CD14-positive monocyte (primary cell): ENCODE measurements at regions not wholly inside any gene's neighbourhood (a gene's known extent, or its start where the extent isn't known, plus 50 kb on each side); places are given as distances from the start of the nearest gene placed in this dataset.
A peak's percentile ranks its signal among the peaks of the same experiment; 100 is the strongest.

Source experiments
- DNase-seq, 3 donors: peaks; one replicate each; pipeline ENCODE4 v3.0.0-alpha.2; 2011 to 2022
- H2AFZ ChIP-seq: 2 replicates; pipeline ENCODE4 v1.6.0; 2012; ENCODE audit warnings: mild to moderate bottlenecking, low read depth, low read length, inconsistent platforms; ENCODE audit not compliant: insufficient read depth, poor library complexity, severe bottlenecking
- H3K27ac ChIP-seq, 2 donors: 1 replicate in 1 of 2; 2 replicates in 1 of 2; pipeline ENCODE4 v1.5.1; 2012 to 2013; ENCODE audit warnings: low read length in 2 of 2, control low read depth in 1 of 2, inconsistent platforms in 1 of 2, low read depth in 1 of 2, mild to moderate bottlenecking in 1 of 2
- H3K27me3 ChIP-seq, 2 donors: one replicate each; pipeline versions ENCODE4 v1.6.0 to v1.6.1; 2011 to 2013; ENCODE audit warnings: low read length in 2 of 2; ENCODE audit not compliant: control insufficient read depth in 2 of 2, insufficient read depth in 2 of 2
- H3K36me3 ChIP-seq, 2 donors: replicated peaks in 1 of 2; 1 replicate in 1 of 2; 2 replicates in 1 of 2; pipeline versions ENCODE4 v1.5.1 to v1.6.1; 2012 to 2013; ENCODE audit warnings: low read length in 2 of 2, control low read depth in 1 of 2, inconsistent platforms in 1 of 2, mild to moderate bottlenecking in 1 of 2; ENCODE audit not compliant: insufficient read depth in 2 of 2, control insufficient read depth in 1 of 2
- H3K4me1 ChIP-seq, 2 donors: 1 replicate in 1 of 2; 2 replicates in 1 of 2; pipeline versions ENCODE4 v1.5.1 to v1.6.1; 2012 to 2013; ENCODE audit warnings: low read length in 2 of 2, control low read depth in 1 of 2, inconsistent platforms in 1 of 2, mild to moderate bottlenecking in 1 of 2, moderate library complexity in 1 of 2; ENCODE audit not compliant: insufficient read depth in 2 of 2, control insufficient read depth in 1 of 2
- H3K4me2 ChIP-seq: replicated peaks from 2 replicates; pipeline ENCODE3; 2012; ENCODE audit warnings: low read length, moderate library complexity, mild to moderate bottlenecking; ENCODE audit not compliant: poor library complexity, severe bottlenecking; ENCODE audit errors: extremely low read depth
- H3K4me3 ChIP-seq, 3 experiments: fragments of 200-600 bp in 1 of 3; sonication (generic) in 1 of 3; replicated peaks in 1 of 3; 1 replicate in 2 of 3; 2 replicates in 1 of 3; pipeline ENCODE4 v1.5.1; 2011 to 2013; ENCODE audit warnings: low read length in 3 of 3, mild to moderate bottlenecking in 3 of 3, control low read depth in 2 of 3, low read depth in 2 of 3, inconsistent platforms in 1 of 3, moderate library complexity in 1 of 3
- H3K79me2 ChIP-seq: 2 replicates; pipeline ENCODE4 v1.6.0; 2012; ENCODE audit warnings: mild to moderate bottlenecking, control low read depth, inconsistent platforms, low read length, moderate library complexity; ENCODE audit not compliant: insufficient read depth
- H3K9ac ChIP-seq: 2 replicates; pipeline ENCODE4 v1.6.0; 2017; ENCODE audit warnings: low read length, mild to moderate bottlenecking; ENCODE audit not compliant: insufficient read depth, poor library complexity, severe bottlenecking
- H3K9me3 ChIP-seq, 2 donors: replicated peaks in 1 of 2; 1 replicate in 1 of 2; 2 replicates in 1 of 2; pipeline versions ENCODE4 v1.5.1 to v1.6.1; 2012 to 2013; ENCODE audit warnings: low read length in 2 of 2, control low read depth in 1 of 2; ENCODE audit not compliant: control insufficient read depth in 1 of 2, insufficient read depth in 1 of 2
- H4K20me1 ChIP-seq: 2 replicates; pipeline ENCODE4 v1.6.0; 2012; ENCODE audit warnings: mild to moderate bottlenecking, low read length, control low read depth, moderate library complexity; ENCODE audit not compliant: insufficient read depth
- H3K27ac Mint-ChIP-seq, 7 donors: one replicate each; pipeline ENCODE4 v1.8.0; 2020; ENCODE audit warnings: mild to moderate bottlenecking in 7 of 7, mixed read lengths in 7 of 7, moderate library complexity in 6 of 7, inconsistent platforms in 2 of 7
- H3K27me3 Mint-ChIP-seq, 3 donors: one replicate each; pipeline ENCODE4 v1.8.0; 2021 to 2022; ENCODE audit warnings: low read depth in 3 of 3, mild to moderate bottlenecking in 3 of 3, mixed read lengths in 3 of 3, moderate library complexity in 3 of 3, inconsistent platforms in 1 of 3
- H3K36me3 Mint-ChIP-seq, 2 donors: one replicate each; pipeline ENCODE4 v1.8.0; 2020; ENCODE audit warnings: mixed read lengths in 2 of 2, inconsistent platforms in 1 of 2, mild to moderate bottlenecking in 1 of 2
- H3K4me1 Mint-ChIP-seq: one replicate; pipeline ENCODE4 v1.8.0; 2020; ENCODE audit warnings: mild to moderate bottlenecking, mixed read lengths
- H3K4me3 Mint-ChIP-seq, 2 donors: one replicate each; pipeline ENCODE4 v1.8.0; 2020; ENCODE audit warnings: mild to moderate bottlenecking in 2 of 2, mixed read lengths in 2 of 2, moderate library complexity in 1 of 2
- H3K9me3 Mint-ChIP-seq, 7 donors: one replicate each; pipeline ENCODE4 v1.8.0; 2020 to 2022; ENCODE audit warnings: mixed read lengths in 7 of 7, mild to moderate bottlenecking in 6 of 7, moderate library complexity in 6 of 7, inconsistent platforms in 2 of 7
- WGBS: methylation state at CpG from one replicate; pipeline ENCODE4 v1.1.5; 2013; ENCODE audit warnings: missing lambda C conversion rate; ENCODE audit not compliant: insufficient coverage; 5-methylcytosine and 5-hydroxymethylcytosine counted together
- intact Hi-C, 2 donors: fragments of 100-400 bp; cut with micrococcal nuclease; formaldehyde crosslinking; loops; one replicate each; pipeline versions ENCODE4 v1.15.0 to v1.15.1; 2023
- TF ChIP-seq, protein P1 (sequence below): fragments of 200-600 bp; IDR thresholded peaks from one replicate; pipeline ENCODE4 v1.8.0; 2022; ENCODE audit warnings: antibody characterized with exemption, mild to moderate bottlenecking

GRCh38 chr10:78757344-78757925 lies 311.3 kb upstream of the ZMIZ1 start:
- H4K20me1 ChIP-seq: no peaks in the 10 kb centered on the region
- Mint-ChIP-seq H3K36me3 (peaks cover 0 to 3% of the 10 kb centered on the region in 2 donors), H3K4me3 (no peak overlapping the region), H3K4me1 (peaks cover 64% of the 10 kb centered on the region), H3K27ac (peak overlapping the region; percentile 93 to 97 (median 96)), H3K9me3 (no peaks in the 10 kb centered on the region), H3K27me3 (peaks cover 13 to 14% (median 14%) of the 10 kb centered on the region in 3 donors)
- H3K79me2 ChIP-seq: no peaks in the 10 kb centered on the region
- H3K36me3 ChIP-seq: no peaks in the 10 kb centered on the region
- peaks cover 48 to 62% of the 10 kb centered on the region in 2 donors for H3K4me1 ChIP-seq
- DNase-seq: peak; percentile 47 to 53 (median 52)
- H3K4me2 ChIP-seq: peak overlapping the region; percentile 51
- H3K4me3 ChIP-seq: peak overlapping the region in 1 of 3 experiments; percentile 1
- no peak overlapping the region for H2AFZ ChIP-seq
- intact Hi-C loops: loop anchor here in 1 of 2 donors (5.0 to 10.0 kb wide), 5 partner anchors 183 to 507 kb away; no protein-coding TSS in a partner anchor
- H3K9ac ChIP-seq: peak overlapping the region; percentile 54
- H3K27ac ChIP-seq: peak overlapping the region; percentile 68 to 91
- WGBS: 83% methylated on average over 15 of the region's 16 CpGs
- no peaks in the 10 kb centered on the region for H3K9me3 ChIP-seq
- no peaks in the 10 kb centered on the region for H3K27me3 ChIP-seq
- TF ChIP-seq, protein P1, sequence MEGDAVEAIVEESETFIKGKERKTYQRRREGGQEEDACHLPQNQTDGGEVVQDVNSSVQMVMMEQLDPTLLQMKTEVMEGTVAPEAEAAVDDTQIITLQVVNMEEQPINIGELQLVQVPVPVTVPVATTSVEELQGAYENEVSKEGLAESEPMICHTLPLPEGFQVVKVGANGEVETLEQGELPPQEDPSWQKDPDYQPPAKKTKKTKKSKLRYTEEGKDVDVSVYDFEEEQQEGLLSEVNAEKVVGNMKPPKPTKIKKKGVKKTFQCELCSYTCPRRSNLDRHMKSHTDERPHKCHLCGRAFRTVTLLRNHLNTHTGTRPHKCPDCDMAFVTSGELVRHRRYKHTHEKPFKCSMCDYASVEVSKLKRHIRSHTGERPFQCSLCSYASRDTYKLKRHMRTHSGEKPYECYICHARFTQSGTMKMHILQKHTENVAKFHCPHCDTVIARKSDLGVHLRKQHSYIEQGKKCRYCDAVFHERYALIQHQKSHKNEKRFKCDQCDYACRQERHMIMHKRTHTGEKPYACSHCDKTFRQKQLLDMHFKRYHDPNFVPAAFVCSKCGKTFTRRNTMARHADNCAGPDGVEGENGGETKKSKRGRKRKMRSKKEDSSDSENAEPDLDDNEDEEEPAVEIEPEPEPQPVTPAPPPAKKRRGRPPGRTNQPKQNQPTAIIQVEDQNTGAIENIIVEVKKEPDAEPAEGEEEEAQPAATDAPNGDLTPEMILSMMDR: no peak

DNA sequence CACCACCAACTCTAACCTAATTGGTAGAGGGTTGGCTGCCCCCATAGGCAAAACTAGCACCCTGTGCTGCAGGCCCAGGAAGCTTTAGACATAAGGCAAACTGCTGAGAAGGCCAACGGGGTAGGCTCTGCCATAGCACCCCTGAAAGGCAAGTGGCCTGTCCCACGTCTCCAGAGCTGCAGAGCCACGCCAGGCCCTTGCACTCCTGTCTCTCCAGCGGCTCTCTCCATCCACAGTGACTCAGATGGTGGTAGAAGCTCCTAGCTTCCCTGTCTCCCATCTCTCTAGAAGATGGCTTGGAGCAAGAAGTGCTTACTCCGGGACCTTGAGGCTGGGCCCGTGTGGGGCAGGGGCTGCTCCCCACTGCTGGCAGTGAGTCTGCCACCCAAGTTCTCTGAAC lies 310.6 kb upstream of the ZMIZ1 start:
- H3K27me3 ChIP-seq: no peaks in the 10 kb centered on the region
- H3K79me2 ChIP-seq: no peaks in the 10 kb centered on the region
- Mint-ChIP-seq H3K4me3 (no peak overlapping the region), H3K27me3 (peaks cover 11 to 15% (median 12%) of the 10 kb centered on the region in 3 donors), H3K9me3 (no peaks in the 10 kb centered on the region), H3K36me3 (peaks cover 0 to 3% of the 10 kb centered on the region in 2 donors), H3K4me1 (peaks cover 69% of the 10 kb centered on the region), H3K27ac (peak overlapping the region in 6 of 7 donors; percentile 42 to 97 (median 96))
- H3K4me1 ChIP-seq: peaks cover 52 to 66% of the 10 kb centered on the region in 2 donors
- 91% methylated on average over 6 of the region's 6 CpGs for WGBS
- no peak overlapping the region for H3K27ac ChIP-seq
- intact Hi-C loops: loop anchor here in 1 of 2 donors (5.0 to 10.0 kb wide), 5 partner anchors 183 to 507 kb away; no protein-coding TSS in a partner anchor
- TF ChIP-seq, protein P1: no peak
- H2AFZ ChIP-seq: no peak overlapping the region
- no peaks in the 10 kb centered on the region for H4K20me1 ChIP-seq
- H3K9me3 ChIP-seq: no peaks in the 10 kb centered on the region
- H3K9ac ChIP-seq: no peak overlapping the region
- no peaks in the 10 kb centered on the region for H3K36me3 ChIP-seq
- no peak overlapping the region for H3K4me3 ChIP-seq
- no peak for DNase-seq
- H3K4me2 ChIP-seq: no peak overlapping the region
